RPMI8226 (cell line): ENCODE measurements at regions not wholly inside any gene's neighbourhood (a gene's known extent, or its start where the extent isn't known, plus 50 kb on each side); places are given as distances from the start of the nearest gene placed in this dataset.
"Not testable (repeated sequence)": the region's sequence is repeated elsewhere in the genome, so short reads cannot be mapped to it uniquely, and the experiment has no call there.

ENCODE experiments used
- DNase-seq: peaks from one replicate; pipeline ENCODE4 v3.0.0-alpha.2; 2015

DNA sequence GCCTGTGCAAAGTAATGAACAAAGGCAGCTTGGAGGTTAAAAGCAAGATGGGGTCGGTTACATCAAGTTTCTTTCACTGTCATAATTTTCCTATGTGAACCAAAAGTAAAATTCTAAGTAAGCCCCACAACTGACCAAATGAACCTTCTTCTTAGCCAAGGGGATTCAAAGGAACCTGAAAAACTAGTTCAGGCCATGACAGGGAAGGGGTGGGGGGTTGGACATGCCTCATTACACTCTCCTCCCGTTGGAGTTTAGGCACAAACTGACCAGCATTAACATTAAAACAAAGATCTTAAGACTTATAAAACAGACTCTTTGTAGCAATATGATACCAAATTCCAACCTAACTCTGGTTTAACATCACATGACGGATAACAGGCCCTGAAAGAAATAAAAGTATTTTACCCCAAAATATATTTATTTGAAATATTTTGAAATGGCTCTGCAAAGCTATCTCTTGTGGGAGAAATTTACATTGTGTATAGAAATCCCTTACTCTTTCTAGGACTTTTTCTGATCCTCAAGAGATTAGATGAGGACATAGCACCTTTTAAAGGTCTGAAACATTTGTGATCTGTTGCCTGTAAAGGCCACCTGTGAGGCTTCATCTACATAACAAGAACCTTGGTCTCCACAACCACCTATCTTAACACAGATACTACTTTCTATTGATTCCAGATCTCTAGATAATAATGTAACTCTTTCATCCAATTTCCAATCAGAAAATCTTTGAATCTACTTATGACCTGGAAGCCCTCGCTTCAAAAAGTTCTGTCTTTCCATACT lies 1829.0 kb upstream of the MIR17HG start:
- DNase-seq, result no peak

DNA sequence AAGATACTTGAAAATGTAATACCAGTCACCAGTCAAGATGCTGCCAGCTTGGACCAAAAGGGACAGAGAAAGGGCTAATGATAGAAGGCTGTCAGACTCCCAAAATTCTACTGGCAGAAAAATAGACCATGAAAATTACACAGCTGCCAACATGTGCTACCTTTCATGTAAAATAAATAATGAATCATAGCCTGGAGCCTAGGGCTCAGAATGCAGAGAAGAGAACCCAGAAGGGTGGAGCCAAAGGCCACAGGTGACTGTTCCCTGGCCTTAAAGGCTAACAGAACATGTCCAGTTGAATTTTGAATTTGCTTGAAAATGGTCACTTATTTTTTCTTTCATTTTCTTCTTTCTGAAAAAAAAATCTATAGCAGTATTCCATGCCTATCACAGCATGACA lies 1827.0 kb upstream of the MIR17HG start:
- DNase-seq, result no peak

DNA sequence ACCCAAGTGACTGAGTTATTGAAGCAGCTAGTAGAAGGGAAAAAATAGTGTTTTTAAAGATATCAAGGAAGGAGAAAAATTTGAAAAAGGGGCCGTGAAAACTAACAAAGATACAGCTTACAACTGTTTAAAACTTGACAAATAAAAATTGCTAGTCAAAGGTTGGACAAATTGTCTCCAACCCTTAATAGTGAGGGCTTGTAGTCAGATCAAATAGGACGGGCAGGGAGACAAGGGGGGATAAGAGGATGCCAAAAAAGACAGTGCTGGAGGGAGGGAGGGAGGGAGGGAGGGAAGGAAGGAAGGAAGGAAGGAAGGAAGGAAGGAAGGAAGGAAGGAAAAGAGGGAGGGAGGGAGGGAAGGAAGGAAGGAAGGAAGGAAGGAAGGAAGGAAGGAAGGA lies 1825.8 kb upstream of the MIR17HG start:
- DNase-seq, result not testable (repeated sequence)

DNA sequence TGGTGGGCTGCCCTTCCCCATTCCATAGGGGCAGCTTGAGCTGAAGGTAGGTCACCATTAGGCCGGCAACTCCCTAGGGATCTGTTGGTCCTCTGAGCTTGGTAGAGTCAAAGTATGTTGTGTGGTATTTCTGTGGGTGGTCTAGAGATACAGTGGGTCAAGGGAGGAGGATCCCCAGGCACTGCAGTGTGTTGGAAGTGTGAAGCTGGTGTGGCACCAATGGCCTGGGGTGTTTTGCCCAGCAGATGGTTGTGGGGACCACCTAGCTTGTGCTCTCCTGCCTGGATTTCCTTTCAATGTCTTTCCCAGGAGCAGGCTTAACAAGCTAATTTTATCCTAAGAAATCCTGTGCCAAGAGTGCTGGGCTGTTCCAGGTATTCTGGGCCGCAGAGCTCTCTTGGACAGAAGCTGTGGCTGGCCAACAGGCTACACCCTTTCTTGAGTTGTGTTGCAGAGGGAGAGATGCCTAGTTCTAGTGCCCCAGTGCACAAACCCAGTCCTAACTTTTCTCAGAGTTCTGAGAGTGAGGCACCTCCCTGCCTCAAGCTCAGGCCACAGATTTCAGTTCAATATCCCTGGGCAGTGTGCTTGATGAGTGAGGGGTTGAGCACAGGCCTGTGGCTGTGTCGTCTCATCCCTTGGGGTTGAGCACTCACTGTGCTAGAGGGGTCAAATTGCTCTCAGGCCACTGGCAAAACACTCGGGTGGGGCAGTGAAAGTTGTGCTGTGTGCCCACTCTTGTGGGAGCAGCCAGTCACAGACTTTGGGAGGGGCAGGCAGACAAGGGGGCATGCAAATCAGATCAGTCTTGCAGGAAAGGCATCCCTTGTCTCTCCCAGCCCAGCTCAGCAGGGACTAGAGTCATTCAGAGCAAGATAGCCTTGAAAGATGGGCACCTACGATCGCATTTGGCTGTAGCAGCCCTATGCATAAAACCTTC lies 1806.1 kb upstream of the MIR17HG start:
- no peak for DNase-seq

DNA sequence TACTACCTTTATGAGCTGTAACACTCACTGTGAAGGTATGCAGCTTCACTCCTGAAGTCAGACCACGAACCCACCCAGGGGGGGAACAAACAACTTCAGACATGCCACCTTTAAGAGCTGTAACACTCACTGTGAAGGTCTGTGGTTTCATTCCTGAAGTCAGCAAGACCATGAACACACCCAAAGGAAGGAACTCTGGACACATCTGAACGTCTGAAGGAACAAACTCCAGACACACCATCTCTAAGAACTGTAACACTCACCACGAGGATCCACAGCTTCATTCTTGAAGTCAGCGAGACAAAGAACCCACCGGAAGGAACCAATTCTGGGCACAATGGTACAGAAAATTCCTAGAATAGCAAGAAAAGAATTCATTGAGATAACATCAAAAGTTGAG lies 1796.5 kb upstream of the MIR17HG start:
- DNase-seq, result no peak

DNA sequence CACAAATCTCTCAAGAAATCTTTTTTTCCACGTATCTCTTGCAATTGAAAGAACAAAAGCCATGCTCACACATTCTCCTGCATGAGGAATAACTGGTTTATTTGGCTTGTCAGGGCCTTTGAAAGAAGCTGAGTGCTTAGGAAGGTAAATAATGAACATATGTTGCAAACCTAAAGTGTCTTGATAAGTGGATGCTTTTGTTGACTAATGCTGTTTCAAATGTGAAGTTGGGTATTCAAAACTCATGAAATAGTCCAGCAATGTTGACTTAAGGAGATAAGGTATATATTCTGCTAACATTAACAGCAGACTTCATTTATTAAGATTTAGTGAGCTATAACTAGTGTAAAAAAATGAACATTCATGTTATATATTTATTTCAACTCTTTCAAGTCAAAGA lies 1792.7 kb upstream of the MIR17HG start:
- no peak for DNase-seq

DNA sequence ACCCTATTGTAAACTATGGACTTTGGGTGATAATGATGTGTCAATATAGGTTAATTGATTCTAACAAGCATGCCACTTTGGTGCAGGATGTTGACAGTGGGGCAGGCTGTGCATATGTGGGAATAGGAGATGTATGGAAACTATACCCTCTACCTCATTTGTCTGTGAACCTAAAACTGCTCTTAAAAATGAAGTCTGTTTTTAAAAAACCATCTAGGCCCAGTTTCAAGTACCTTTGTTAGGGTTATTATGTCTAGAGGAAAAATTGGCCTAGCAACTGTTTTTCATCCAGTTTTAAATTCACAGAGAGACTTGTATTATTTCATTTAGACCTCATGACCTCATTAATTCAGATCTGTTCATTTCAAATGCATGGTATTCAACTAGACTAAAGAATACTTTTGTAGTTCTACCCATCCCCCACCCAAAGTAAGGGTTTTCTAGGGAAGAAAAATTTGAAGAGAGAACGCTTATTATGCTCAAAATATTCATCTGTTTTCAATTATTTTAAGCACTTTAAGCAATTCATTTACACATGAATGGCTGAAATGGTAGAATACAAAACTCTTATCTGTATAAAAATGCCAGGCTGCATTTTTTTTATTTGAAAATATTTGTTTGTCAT lies 1781.9 kb upstream of the MIR17HG start:
- no peak for DNase-seq

DNA sequence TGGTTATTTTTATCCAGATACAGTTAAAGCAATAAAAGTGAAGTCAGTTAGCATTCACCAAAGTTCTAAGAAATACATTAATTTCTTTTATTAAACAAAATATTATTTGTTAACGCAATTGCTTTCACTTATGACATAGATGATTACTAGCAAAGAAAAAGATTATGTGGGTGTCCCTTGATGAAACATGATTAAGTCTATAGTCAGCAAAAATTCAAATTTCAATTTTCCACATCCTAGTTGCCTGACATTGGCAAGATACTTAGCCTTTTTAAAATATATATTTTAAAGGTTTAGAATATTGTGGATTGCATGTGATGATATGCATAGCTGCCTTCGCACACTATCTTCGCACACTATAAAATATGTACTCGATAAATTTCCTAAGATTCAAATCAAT lies 1780.5 kb upstream of the MIR17HG start:
- no peak for DNase-seq

DNA sequence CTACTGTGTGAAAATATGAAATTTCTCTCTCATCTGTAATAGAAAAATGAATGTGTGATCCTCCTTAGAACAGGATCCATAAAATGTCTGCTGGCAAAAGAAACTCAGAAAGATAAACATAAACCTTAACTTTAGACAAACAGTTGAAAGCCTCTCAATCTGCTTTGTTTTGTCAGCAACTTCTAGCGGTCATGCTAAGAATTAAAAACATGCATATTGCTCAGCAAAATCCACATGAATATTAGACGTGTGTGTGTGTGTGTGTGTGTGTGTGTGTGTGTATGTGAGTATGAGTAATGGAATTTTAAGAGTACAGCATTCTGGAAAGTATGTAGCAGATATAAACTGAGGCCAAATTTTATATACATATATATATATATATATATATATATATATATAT lies 1779.2 kb upstream of the MIR17HG start:
- DNase-seq, result no peak

DNA sequence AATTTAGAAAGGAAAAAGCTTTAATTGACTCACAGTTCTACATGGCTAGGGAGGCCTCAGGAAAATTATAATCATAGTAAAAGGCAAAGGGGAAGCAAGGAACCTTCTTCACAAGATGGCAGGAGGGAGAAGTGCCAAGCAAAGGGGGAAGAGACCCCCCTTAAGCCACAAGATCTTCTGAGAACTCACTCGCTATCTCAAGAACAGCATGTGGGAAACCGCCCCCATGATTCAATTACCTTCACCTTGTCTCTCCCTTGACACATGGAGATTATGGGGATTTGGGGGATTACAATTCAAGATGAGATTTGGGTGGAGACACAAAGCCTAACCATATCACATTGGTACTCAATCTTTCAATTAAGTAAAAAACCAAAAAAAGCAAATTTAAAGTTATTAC lies 1778.7 kb upstream of the MIR17HG start:
- no peak for DNase-seq

DNA sequence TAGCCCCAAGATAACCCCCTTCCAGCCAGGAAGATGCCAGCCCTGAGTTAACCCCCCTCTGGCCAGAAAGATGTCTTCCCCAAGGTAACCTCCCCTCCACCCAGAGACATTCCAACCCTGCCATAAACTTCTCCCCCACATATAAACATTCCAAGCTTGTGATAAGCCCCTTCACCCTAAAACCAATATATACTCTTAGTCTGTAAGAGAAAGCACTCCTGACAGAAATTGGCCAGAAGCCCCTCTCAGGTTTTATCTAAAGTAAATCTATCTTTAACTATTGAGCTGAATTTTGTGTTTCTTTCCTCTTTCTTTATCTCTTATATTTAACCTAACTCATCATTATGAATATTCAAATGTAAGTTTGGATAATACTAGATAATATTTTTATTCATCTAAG lies 1775.8 kb upstream of the MIR17HG start:
- DNase-seq, result no peak

DNA sequence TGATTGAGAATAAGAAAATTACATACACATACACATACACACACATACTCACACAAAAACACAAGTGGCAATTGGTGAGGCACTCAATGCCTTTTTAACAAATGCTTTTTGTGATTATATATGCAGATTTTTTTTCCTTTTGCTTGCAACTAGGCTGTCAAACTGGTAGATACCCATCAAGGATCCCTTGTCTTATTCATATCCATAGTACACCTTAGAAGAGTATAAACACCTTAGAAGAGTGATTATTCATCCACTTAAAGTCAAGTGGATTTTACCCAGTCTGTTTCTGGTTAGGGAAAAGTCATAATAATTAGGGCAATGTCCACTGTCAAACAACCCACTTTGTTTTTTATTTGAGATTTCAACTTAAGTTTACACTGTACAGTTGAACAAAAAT lies 1773.4 kb upstream of the MIR17HG start:
- no peak for DNase-seq

DNA sequence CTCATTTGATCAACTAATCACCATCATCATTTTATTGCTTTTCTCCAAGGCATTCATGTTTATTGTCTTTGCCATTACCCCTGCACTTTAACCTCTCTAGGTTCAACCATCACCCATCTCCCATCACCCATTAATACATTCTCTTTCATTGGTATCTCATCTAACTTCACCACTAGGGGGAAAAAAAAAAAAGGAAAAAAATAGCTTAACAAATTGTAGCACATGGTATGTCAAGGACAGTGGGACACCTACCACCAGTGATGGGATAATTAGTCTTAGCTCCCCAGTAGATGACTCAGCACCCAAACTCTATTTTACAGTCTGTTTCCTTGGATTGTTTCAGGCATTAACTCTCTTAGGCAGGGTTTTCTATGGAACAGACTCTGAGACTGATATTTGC lies 1770.2 kb upstream of the MIR17HG start:
- DNase-seq, result no peak

DNA sequence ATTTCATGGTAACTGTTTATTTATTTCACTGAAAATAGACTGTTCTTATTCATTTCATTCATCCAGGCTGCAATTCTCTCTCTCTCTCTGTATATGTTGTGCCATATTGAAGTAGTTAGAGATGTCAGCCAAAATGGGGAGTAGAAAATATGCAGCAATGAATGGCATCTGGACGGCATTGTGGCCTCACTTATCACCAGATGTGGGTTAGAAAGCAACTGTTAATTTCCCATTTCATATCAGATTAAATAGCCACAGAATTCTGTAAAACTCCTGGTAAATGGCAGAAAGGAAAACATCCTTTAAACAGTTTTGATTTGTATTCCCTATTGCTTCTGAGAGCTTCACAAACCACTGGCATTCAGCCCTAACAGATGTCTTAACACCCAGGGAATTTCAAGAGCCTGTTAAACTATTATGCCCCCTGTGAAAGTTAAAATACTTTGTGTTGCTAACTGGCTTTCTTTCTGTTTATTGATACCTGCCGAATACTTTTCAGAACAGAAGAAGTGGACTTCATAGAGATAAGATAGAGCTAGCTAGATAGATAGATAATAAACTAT lies 1763.3 kb upstream of the MIR17HG start:
- DNase-seq, result no peak

DNA sequence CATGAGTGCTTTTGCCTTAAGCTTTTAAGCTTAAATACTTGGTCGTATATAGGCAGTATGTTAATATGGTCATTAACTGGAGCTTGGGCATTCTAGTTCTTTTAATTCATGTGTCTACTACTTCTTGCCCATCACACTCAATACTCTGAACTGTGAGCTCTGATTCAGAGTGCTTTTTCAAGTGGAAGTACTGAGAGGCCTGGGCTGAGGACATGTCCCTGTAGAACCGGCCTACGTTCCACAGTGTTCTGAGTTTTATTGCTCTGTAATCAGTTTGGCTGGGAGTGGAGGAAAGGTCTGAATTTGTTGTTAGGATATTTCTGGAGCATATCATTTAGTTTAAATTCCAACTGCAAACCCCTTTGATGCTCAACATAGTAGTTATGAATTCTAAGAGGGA lies 1744.8 kb upstream of the MIR17HG start:
- no peak for DNase-seq

DNA sequence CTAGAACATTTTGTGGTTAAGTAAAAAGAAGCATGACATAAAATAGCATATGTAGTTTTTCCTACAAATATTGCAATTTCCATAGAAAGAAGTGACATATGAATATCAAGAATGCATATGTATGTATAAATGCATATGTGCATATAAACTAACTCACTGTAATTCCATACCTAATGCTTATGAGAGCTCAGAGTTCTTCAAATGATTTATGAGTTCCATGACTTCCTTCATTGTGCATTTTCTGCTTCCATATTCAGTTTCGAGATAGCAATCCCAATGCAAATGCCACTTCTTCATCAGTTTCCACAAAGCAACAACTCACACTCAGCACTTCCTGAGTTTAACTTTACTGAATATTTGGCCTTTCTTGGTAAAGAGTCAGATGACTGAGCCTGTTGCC lies 1744.3 kb upstream of the MIR17HG start:
- no peak for DNase-seq

DNA sequence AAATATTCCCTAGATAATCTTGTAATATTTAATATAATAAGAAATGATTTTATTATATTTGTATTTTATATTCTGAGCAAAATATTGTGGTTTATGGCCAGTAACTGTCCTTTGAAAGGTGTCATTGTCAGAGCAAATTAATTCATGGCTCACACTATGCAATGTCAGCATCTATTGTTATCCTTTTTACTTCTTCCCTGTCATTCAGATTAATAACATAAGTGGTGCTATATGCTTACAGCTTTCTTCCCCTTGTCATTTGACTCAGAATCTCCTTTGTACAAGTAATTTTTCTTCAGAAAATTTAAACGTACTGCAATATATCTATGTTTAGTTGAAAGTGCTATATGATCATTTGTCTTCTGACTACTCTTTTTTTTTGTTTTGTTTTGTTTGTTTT lies 1738.2 kb upstream of the MIR17HG start:
- DNase-seq, result no peak

DNA sequence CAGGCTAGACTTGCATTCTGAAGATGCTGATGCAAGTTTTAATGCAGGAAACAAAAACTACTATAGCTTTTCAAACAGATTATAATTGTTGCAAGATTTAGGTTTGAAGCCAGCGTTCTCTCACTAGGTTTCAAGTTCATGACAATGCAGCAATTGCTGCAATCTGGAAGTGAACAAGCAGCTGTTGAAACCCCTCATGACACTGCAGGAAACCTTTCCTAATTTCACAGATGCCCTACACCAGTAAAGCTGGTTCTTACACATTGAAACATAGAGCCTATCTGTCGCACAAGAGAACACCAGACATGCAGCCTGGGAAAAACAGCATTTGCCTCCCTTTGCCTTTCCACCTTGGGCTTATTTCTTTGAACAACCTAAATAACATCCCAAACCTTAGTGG lies 1737.2 kb upstream of the MIR17HG start:
- no peak for DNase-seq

DNA sequence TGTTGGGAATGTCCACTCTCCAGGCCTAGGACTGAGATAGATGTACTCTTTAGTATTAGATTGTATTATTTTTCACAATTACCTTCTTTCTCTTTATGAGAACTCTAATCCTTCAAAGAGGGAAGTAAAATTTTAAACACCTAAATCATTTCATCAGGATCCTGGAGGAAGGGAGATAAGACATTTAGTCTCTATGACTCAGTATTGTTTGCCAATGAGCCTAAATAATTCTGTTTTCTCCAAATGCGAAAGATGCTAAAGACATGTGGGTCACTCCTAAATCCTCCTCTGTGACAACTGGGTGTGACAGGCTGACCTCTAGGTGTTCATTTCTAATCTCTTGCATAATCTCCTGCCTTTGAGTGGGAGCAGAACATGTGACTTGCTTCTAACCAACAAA lies 1736.6 kb upstream of the MIR17HG start:
- no peak for DNase-seq

DNA sequence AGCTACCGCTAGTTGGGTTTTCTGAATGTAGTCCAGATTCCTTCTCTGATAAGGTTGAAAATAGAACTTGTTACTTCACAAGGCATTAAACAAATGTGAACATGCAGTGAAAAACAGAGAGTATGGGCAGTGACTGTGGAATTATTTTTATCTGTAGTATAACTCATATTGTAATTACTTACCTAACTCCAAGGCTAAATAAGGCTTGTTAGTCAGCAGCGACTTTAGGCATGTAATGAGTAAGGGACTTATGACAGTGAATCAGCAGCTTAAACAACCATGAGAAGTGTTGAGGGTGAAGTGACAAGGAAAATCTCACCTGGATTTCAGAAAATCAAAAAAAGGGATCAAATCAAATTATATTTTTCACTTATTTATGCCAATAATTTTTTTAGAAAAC lies 1719.5 kb upstream of the MIR17HG start:
- no peak for DNase-seq

DNA sequence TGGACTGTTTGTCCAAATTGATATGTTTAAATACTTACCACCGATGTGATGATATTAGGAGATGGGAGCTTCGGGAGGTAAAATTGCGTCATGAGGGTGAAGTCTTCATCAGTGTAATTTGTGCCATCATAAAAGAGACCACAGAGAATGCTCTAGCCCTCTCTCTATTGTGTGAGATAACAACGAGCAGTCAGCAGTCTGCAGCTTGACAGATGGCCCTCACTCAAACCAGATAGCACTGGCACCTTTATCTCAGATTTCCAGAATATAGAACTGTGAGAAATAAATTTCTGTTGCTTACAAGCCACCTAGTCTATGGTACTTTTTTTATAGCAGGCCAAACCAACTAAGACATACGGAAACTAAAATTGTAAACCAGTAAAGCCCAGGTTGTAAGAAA lies 1718.9 kb upstream of the MIR17HG start:
- no peak for DNase-seq

DNA sequence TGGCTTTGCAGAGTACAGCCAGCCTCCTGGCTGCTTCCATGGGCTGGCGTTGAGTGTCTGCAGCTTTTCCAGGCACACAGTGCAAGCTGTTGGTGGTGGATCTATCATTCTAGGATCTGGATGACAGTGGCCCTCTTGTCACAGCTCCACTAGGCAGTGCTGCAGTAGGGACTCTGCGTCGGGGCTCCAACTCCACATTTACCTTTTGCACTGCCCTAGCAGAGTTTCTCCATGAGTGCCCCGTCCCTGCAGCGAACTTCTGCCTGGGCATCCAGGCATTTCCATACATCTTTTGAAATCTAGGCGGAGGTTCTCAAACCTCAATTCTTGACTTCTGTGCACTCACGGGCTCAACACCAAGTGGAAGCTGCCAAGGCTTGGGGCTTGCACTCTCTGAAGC lies 1697.3 kb upstream of the MIR17HG start:
- no peak for DNase-seq

DNA sequence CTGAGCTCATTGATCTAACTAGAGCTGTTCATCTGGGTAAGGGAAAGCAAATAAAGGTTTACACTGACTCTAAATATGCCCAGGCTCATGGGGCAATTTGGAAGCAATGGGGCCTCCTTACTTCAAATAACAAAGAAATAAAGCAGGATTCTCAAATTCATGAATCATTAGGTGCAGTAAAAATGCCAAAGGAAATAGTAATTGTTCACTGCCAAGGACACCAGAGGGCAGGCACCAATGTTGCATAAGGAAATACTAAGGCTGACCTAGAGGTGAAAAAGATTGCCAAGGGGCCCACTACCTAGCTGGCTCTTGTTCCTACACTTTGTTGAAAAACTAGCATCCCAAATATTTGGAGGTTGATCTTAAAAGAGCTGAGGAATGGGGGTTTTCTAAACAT lies 1686.7 kb upstream of the MIR17HG start:
- DNase-seq, result no peak
